SU-DHL-6 (cell line): ENCODE measurements at regions not wholly inside any gene's neighbourhood (a gene's known extent, or its start where the extent isn't known, plus 50 kb on each side); places are given as distances from the start of the nearest gene placed in this dataset.

Source experiments
- EZH2phosphoT487 ChIP-seq: fragments of 200-600 bp; sonication (generic), shearing (Covaris generic); conservative IDR thresholded peaks from 2 replicates; pipeline ENCODE4 v1.6.1; 2018; ENCODE audit warnings: mild to moderate bottlenecking, antibody characterized with exemption, low read length, moderate library complexity, mixed read lengths
- TF ChIP-seq, protein P1 (sequence below): fragments of 200-600 bp; sonication (generic); IDR thresholded peaks from one replicate; pipeline ENCODE4 v1.5.1; 2017; ENCODE audit warnings: antibody characterized with exemption, mild to moderate bottlenecking, low read length, moderate library complexity; ENCODE audit not compliant: insufficient read depth, poor library complexity, severe bottlenecking

DNA sequence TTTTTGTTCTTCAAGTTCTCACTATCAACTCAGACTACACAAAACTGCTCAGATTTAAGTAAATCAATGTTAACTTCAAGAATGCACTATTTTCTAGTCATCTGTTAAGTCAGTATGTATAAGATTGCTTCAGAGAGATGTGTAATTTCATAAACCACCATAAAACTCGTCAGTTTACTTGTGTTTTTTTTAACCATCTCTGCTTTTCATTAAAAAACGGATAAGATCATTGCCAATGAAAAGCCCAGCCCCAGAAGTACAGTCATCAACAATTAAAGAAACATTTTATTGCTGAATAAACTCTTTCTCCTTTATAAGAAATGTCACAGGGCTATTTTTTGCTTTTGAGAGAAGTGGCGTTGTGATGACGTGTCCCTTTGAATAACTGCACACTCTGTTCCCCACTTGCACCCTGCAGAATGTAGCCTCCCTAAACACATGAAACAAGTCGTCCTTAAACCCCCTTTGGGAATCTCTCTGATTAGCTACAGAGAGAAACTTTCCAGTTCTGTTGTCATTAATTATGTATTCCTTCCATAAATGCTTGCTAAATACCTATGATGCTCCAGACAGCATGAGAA is 202.7 kb upstream of the FOXD3 start:
- TF ChIP-seq, protein P1, sequence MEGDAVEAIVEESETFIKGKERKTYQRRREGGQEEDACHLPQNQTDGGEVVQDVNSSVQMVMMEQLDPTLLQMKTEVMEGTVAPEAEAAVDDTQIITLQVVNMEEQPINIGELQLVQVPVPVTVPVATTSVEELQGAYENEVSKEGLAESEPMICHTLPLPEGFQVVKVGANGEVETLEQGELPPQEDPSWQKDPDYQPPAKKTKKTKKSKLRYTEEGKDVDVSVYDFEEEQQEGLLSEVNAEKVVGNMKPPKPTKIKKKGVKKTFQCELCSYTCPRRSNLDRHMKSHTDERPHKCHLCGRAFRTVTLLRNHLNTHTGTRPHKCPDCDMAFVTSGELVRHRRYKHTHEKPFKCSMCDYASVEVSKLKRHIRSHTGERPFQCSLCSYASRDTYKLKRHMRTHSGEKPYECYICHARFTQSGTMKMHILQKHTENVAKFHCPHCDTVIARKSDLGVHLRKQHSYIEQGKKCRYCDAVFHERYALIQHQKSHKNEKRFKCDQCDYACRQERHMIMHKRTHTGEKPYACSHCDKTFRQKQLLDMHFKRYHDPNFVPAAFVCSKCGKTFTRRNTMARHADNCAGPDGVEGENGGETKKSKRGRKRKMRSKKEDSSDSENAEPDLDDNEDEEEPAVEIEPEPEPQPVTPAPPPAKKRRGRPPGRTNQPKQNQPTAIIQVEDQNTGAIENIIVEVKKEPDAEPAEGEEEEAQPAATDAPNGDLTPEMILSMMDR = no peak
- TF ChIP-seq EZH2phosphoT487 = no peak
